ENCODE measurements at regions not wholly inside any gene's neighbourhood (a gene's known extent, or its start where the extent isn't known, plus 50 kb on each side); places are given as distances from the start of the nearest gene placed in this dataset.
"Not testable (repeated sequence)": the region's sequence is repeated elsewhere in the genome, so short reads cannot be mapped to it uniquely, and the experiment has no call there.

GRCh38 chr3:106317141-106318055 lies 448.6 kb upstream of the CBLB start:
- DNase-seq (ENCODE audit: low spot score), result no peak

GRCh38 chr3:106321438-106321837 lies 452.6 kb upstream of the CBLB start:
- not testable (repeated sequence) for DNase-seq (ENCODE audit: low spot score)

DNA sequence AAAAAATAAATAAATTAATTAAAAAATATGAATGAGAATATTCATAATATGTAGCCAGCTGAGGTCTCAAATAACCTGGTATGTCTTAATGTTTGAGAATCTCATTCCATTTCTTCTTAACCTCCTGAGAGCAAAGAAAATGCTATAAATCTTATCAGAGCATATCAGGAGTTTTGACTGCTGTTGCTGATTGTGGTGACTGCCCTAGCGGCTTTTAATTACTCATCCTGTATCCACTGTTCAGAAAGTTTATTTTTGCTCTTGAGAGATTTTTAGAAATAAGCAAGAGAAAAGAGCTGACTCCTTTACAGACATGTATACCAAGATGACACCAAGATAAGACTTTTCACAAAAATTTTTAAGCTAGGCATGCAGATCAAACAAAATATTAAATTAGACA lies 454.8 kb upstream of the CBLB start:
- no peak for DNase-seq (ENCODE audit: low spot score)

DNA sequence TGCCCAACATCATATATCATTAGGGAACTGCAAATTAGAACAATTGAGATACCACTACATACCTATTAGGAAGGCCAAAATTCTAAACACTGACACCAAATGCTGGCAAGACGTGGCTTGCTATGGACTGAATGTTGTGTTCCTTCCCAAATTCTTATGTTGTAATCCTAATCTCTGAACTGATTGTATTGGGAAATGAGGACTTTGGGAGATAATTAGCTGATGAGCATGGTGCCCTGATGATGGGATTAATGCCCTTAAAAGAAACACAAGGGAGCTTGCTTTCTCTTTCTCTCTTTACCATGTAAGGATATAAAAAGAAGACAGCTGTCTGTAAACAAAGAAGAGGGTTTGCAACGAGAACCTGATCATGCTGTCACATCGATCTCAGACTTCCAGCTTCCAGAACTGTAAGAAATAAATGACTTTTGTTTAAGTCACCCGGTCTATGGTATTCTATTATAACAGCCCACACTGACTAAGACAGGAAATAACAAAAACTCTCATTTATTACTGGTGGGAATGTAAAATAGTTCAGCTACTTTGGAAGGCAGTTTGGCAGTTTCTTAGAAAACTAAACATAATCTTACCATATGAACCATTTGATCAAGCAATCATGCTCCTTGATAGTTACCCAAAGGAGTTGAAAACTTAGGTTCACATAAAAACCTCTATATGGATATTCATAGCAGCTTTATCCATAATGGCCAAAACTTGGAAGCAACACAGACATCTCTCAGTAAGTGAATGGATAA lies 458.3 kb upstream of the CBLB start:
- no peak for DNase-seq (ENCODE audit: low spot score)

DNA sequence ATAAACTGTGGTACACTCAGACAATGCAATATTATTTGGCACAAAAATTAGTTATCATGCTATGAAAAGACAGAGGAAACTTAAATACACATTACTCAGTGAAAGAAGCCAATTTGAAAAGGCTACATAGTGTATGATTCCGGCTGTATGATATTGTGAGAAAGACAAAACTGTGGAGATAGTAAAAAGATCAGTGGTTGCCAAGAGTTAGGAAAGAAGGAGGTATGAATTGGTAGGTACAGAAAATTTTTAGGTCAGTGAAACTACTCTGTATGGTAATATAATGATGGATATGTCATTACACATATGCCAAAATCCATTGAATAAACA lies 458.8 kb upstream of the CBLB start:
- no peak for DNase-seq (ENCODE audit: low spot score)

DNA sequence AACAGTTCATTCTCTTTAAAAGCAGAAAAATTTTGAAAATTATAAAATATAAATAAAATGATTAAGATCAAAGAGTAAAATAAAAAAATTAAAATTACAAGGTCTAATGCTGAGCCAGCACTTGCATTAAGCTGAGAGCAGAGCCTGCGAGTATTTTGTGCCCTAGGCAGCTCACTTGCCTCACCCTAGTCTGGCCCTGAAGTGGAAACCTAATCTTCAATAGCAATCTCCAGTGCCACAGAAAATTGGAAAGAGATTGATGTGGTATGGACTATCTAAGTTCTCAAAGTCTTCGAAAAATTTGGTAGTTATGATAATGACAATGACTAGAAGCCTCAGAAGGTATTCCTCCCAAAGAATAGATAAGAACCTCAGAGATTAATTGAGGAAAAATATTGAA lies 459.4 kb upstream of the CBLB start:
- no peak for DNase-seq (ENCODE audit: low spot score)

GRCh38 chr3:106329521-106329920 lies 460.7 kb upstream of the CBLB start:
- DNase-seq (ENCODE audit: low spot score), result no peak

DNA sequence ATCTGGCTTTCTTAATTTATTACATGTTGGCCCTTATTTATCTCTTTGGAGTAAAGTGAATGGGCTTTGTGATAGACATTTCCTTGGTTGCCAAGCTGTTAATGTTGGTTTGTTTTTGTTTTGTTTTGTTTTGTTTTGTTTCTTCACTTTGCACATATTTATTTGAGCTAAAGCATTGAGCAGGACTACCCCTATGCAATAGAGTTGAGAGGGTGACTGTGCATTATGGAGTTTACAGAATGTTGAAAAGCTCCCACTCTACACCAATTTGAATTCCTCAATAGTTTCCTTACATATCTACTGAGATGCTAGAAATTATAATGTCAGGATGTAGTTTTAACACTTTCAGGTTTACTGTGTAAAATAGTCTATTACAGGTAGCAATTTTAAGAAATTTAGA lies 462.8 kb upstream of the CBLB start:
- no peak for DNase-seq (ENCODE audit: low spot score)

DNA sequence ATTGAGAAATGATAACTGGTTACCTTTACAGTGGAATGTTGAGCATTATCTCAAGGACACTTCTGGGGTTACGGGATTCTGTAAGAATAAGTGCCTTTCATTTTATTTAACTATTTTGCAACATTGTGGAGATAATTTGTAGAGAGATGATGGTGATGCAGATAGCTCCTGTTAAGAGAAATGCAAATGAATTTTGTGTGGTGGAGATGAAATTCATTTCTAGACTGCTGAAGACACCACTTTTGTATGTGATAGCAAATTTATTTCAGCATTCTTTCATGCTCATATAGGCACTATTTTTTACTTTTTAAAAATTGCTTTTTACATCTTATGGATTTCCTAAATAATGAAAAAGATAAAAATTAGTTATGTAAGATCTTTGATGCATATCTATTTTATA lies 463.3 kb upstream of the CBLB start:
- DNase-seq (ENCODE audit: low spot score), result no peak

- no peak for DNase-seq (ENCODE audit: low spot score)
These were observed 464.1 kb upstream of the CBLB start for GRCh38 chr3:106332884-106333283.

- no peak for DNase-seq (ENCODE audit: low spot score)
These were observed 465.3 kb upstream of the CBLB start for GRCh38 chr3:106333911-106334618.

DNA sequence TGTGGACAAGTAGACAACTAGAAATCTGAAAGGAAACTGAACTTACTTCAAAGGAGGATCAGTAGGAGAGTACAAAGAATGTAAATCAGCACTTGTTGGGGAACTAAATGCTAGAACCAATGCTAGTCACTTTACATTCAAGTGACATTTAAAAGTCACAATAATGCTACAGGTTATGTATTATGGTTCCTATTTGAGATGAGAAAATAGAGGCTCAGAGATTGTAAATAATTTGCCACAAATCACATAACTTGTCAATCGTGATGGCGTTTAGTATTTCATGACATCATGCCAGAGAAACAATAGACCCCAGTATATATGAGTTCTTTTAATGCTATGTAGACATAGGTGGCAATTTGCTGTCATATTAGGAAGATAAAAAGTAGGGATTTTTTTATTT lies 467.8 kb upstream of the CBLB start:
- DNase-seq (ENCODE audit: low spot score), result no peak

- DNase-seq (ENCODE audit: low spot score), result no peak
These were observed 468.3 kb upstream of the CBLB start for GRCh38 chr3:106337116-106337515.

DNA sequence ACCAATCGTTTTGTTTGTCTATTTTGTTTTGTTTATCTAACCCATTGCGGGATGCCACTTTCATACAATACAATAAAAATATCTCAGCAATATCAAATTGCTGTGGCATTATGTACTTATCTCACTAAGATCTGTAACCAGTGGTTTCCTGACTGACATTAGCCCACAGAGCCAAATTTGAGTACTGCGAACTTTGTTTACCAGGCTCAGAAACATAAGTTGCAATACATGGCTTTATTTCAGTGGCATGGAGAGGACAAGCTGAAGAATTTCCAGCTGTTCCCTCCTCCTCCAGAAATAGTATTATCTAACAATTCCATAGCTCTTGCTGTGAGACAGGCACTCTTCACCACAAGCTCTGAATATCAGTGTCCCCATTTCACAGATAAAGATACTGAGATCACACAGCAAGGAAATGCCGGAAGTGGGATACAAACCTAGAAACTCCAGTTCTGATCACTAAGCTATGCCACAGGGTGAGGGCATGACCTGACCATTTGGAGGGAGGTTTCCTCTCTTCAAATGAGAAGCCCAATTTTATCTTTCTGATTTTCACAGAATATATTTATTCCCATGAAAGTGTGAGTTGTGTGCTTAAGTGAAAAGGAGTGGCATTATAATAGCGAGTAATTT lies 469.9 kb upstream of the CBLB start:
- DNase-seq (ENCODE audit: low spot score), result no peak

- DNase-seq (ENCODE audit: low spot score), result no peak
These were observed 470.7 kb upstream of the CBLB start for GRCh38 chr3:106339551-106339950.

DNA sequence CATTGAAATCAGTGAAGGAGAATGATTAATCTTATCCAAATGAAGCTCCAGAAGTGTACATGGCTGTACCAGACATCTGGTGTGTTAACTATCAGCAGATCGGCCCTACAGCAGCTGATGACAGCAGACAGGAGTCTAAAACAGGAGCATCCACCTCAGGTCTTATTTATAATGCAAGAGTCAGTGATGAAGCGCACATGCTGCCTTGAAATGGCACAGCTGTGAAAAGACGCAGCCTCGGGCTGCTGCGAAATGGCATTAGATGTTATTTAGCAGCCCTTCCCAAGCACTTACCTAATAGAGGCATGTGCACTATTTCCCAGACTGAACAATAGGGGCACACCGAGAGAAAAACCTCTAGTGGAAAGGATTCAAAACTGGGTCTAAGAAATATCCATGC lies 472.3 kb upstream of the CBLB start:
- DNase-seq (ENCODE audit: low spot score), result no peak

DNA sequence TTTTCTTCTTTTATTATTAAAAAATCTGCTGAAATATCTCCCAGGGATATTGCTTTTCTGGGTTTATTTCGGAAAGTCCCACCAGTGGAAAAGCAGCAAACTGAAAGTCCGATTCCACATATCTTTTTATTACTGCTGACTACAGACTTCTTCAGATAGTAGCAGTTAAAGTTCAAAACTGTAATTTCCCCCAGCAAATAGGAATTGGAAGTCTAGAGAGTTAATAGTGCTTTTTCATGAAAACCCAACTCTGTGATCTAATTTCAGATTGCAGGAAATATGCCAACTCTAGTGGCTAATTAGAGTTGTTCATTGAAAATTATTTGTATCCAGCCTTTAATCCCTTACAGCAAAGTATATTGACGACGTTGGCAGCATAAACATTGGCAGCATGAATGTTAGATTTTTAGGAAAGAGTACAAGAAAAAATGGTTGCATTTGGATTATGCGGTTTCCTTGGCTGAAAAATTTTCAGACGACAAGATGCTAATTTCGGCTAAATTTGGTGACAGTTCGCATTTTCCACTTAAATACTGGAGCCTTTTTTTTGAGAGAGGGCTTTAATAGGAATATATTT lies 472.9 kb upstream of the CBLB start:
- no peak for DNase-seq (ENCODE audit: low spot score)

DNA sequence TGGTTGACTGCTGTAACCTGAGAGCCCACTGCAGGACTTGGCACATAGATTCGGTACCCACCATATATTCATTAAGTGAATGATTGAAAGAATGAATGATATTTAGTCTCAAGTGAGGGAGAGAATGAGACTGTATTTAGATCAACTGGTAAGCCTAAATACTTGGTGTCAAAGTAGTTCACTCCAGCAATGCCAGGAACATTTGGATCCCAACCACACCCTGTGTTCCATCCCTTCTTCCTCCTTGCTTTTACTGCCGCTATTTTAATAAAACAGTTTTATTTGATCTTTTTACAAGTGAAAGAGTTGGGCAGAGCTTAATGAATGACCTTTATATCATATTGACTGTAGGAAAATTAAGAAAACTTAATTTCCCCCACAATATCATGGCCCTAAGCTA lies 473.6 kb upstream of the CBLB start:
- no peak for DNase-seq (ENCODE audit: low spot score)

DNA sequence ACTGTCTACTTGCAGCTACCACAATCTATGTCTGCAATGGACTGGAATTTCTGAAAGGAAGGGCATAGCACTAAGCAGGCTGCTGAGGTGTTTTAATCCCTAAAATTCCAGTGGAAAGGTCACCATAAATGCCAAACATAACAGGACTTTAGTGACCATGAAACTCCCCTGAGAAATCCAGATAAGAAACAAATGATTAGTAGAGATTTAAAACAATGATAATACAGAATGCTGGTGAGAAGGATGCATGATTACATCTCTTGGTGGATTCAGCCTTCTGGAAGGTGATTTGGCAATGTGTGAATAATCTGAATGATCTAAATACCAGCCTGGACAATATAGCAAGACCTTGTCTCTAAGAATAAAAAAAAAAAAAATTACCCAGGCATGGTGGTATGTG lies 475.0 kb upstream of the CBLB start:
- no peak for DNase-seq (ENCODE audit: low spot score)

- no peak for DNase-seq (ENCODE audit: low spot score)
These were observed 476.7 kb upstream of the CBLB start for GRCh38 chr3:106345353-106346027.

GRCh38 chr3:106347350-106347749 lies 478.5 kb upstream of the CBLB start:
- DNase-seq (ENCODE audit: low spot score), result no peak

All from ecto neural progenitor cell (in vitro differentiated cells).